Osteoblast (primary cell): ENCODE measurements at regions not wholly inside any gene's neighbourhood (a gene's known extent, or its start where the extent isn't known, plus 50 kb on each side); places are given as distances from the start of the nearest gene placed in this dataset.

Experiments
- DNase-seq: peaks from one replicate; pipeline ENCODE4 v3.0.0; 2011; ENCODE audit warnings: low spot score, mixed read lengths; ENCODE audit not compliant: insufficient read length; ENCODE audit errors: missing footprints
- H2AFZ ChIP-seq: 2 replicates; pipeline ENCODE4 v1.6.0; 2011; ENCODE audit warnings: mild to moderate bottlenecking, low read length
- H3K27ac ChIP-seq: 2 replicates; pipeline ENCODE4 v1.5.1; 2011; ENCODE audit warnings: mild to moderate bottlenecking, low read depth, low read length, moderate library complexity
- H3K27me3 ChIP-seq: 2 replicates; pipeline ENCODE4 v1.6.0; 2012; ENCODE audit warnings: mild to moderate bottlenecking, control low read depth, inconsistent platforms, low read length, moderate library complexity; ENCODE audit not compliant: insufficient read depth
- H3K36me3 ChIP-seq: 2 replicates; pipeline ENCODE4 v1.5.1; 2011; ENCODE audit warnings: mild to moderate bottlenecking, low read length, control low read depth, moderate library complexity; ENCODE audit not compliant: insufficient read depth
- H3K4me1 ChIP-seq: 2 replicates; pipeline ENCODE4 v1.5.1; 2011; ENCODE audit warnings: mild to moderate bottlenecking, low read length, control low read depth, moderate library complexity; ENCODE audit not compliant: insufficient read depth
- H3K4me2 ChIP-seq: 2 replicates; pipeline ENCODE4 v1.6.0; 2011; ENCODE audit warnings: mild to moderate bottlenecking, low read length; ENCODE audit not compliant: insufficient read depth
- H3K4me3 ChIP-seq: fragments of 200-600 bp; sonication (generic); 3 replicates; pipeline ENCODE4 v1.5.1; 2012; ENCODE audit warnings: mild to moderate bottlenecking, low read length, inconsistent platforms; ENCODE audit not compliant: insufficient read depth
- H3K79me2 ChIP-seq: 2 replicates; pipeline ENCODE4 v1.6.0; 2012; ENCODE audit warnings: mild to moderate bottlenecking, low read length, control low read depth, inconsistent platforms; ENCODE audit not compliant: insufficient read depth
- H3K9me3 ChIP-seq: 2 replicates; pipeline ENCODE4 v1.5.1; 2011; ENCODE audit warnings: low read depth, low read length, control low read depth
- H4K20me1 ChIP-seq: 2 replicates; pipeline ENCODE4 v1.6.0; 2012; ENCODE audit warnings: mild to moderate bottlenecking, low read length, control low read depth; ENCODE audit not compliant: insufficient read depth
- TF ChIP-seq, protein P1 (sequence below): IDR thresholded peaks from 2 replicates; pipeline ENCODE4 v1.5.1; 2011; ENCODE audit warnings: mild to moderate bottlenecking, low read depth, low read length, moderate library complexity; ENCODE audit errors: extremely low read depth

DNA sequence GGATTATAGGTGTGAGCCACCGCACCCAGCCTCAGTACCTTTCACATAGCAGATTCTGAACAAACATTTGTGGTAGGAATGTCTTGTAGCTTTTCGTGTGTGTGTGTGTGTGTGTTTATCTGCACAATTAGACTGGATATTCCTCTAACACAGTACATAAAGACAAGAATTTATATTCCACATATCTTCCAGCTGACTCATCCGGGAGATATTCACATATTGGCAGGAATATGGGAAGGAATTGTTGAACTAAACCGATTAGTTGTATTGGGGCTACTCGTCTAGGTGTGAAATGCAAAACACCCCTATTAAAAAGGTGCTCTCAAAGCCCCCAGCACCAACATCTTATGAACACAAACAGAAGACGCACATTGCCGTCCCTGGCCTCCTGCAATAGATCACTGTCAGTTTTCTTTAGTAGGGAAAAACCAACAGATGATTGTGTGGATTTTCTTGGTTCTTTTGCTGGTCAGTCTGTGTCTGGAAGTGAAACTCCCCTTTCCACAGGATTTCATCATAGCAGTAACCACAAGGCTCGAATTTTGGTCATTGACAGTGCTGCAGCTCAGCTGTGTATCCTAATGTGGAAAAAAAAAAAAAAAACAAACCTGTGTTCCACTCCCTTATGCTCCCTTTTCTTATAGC lies 208.5 kb upstream of the ACVR2A start:
- Histone ChIP-seq H3K4me1 (no peaks in the 10 kb centered on the region), H4K20me1 (no peaks in the 10 kb centered on the region), H3K4me3 (peak overlapping the region; percentile 49), H3K9me3 (no peaks in the 10 kb centered on the region), H3K36me3 (no peaks in the 10 kb centered on the region), H3K27ac (no peak overlapping the region), H2AFZ (no peak overlapping the region), H3K4me2 (peak overlapping the region; percentile 59), H3K27me3 (no peaks in the 10 kb centered on the region), H3K79me2 (no peaks in the 10 kb centered on the region)
- TF ChIP-seq, protein P1, sequence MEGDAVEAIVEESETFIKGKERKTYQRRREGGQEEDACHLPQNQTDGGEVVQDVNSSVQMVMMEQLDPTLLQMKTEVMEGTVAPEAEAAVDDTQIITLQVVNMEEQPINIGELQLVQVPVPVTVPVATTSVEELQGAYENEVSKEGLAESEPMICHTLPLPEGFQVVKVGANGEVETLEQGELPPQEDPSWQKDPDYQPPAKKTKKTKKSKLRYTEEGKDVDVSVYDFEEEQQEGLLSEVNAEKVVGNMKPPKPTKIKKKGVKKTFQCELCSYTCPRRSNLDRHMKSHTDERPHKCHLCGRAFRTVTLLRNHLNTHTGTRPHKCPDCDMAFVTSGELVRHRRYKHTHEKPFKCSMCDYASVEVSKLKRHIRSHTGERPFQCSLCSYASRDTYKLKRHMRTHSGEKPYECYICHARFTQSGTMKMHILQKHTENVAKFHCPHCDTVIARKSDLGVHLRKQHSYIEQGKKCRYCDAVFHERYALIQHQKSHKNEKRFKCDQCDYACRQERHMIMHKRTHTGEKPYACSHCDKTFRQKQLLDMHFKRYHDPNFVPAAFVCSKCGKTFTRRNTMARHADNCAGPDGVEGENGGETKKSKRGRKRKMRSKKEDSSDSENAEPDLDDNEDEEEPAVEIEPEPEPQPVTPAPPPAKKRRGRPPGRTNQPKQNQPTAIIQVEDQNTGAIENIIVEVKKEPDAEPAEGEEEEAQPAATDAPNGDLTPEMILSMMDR, result no peak
- no peak for DNase-seq

GRCh38 chr2:147634826-147635225 lies 210.0 kb upstream of the ACVR2A start:
- DNase-seq, result no peak
- Histone ChIP-seq H4K20me1 (no peaks in the 10 kb centered on the region), H3K4me1 (no peaks in the 10 kb centered on the region), H2AFZ (no peak overlapping the region), H3K79me2 (no peaks in the 10 kb centered on the region), H3K4me3 (no peak overlapping the region), H3K27me3 (no peaks in the 10 kb centered on the region), H3K9me3 (no peaks in the 10 kb centered on the region), H3K4me2 (no peak overlapping the region), H3K36me3 (no peaks in the 10 kb centered on the region), H3K27ac (no peak overlapping the region)
- TF ChIP-seq, protein P1, result no peak

DNA sequence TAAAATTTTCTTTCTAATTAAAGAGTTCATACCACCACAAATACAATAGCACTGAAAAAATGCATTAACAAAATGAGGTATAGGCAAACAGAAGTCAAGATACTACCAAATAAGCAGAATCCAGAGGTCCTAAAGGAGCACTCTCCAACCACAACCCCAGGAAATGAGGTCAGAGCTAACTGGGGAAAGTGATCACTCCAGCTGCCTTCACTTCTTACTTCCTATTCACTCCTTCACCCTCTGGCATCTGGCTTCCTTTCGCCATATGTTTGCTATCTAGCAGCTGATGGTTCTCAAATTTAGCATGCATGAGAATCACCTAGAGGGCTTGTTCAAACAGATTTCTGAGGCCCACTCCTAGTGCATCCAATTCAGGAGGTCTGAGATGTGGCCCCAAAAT lies 212.6 kb upstream of the ACVR2A start:
- no peaks in the 10 kb centered on the region for H3K4me1 ChIP-seq
- no peaks in the 10 kb centered on the region for H3K36me3 ChIP-seq
- H3K9me3 ChIP-seq, result no peaks in the 10 kb centered on the region
- H2AFZ ChIP-seq, result no peak overlapping the region
- no peaks in the 10 kb centered on the region for H3K79me2 ChIP-seq
- H3K27ac ChIP-seq, result no peak overlapping the region
- H3K27me3 ChIP-seq, result no peaks in the 10 kb centered on the region
- H3K4me2 ChIP-seq, result no peak overlapping the region
- DNase-seq, result no peak
- H4K20me1 ChIP-seq, result no peaks in the 10 kb centered on the region
- TF ChIP-seq, protein P1, result no peak
- H3K4me3 ChIP-seq, result no peak overlapping the region

- Histone ChIP-seq H3K4me1 (no peaks in the 10 kb centered on the region), H3K27me3 (no peaks in the 10 kb centered on the region), H3K79me2 (no peaks in the 10 kb centered on the region), H4K20me1 (no peaks in the 10 kb centered on the region), H3K27ac (no peak overlapping the region), H3K4me2 (no peak overlapping the region), H3K9me3 (no peaks in the 10 kb centered on the region), H3K4me3 (no peak overlapping the region), H2AFZ (no peak overlapping the region), H3K36me3 (no peaks in the 10 kb centered on the region)
- TF ChIP-seq, protein P1, result no peak
- no peak for DNase-seq
Measured at GRCh38 chr2:147631294-147631693, 213.5 kb upstream of the ACVR2A start.
